HG02943 (cell line): ENCODE measurements at regions not wholly inside any gene's neighbourhood (a gene's known extent, or its start where the extent isn't known, plus 50 kb on each side); places are given as distances from the start of the nearest gene placed in this dataset.

ENCODE experiments used
- ATAC-seq: cut with Tn5 transposase; IDR thresholded peaks from one replicate; pipeline ENCODE4 v1.9.1; 2021; ENCODE audit warnings: mild to moderate bottlenecking, low read depth, moderate library complexity; ENCODE audit not compliant: unreplicated experiment

DNA sequence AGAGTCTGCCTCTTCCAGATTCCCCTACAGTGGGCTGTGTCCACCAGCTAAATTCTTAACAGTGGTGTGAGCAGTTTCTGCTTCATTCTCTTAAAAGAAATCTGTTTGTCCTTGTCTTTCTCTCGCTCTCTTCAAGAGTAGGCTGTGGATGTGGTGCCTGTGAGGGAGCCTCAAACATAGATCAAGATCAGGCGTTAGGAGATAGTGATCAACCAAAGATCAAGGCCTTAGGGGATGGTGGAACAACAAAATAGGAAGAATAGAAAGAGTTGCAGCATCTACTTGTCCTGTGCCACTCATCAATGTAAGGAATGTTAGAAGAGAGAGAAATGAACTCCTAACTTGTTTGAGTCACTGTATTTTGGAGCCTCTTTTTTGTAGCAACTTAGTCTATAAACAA is 144.2 kb downstream of the AASDH start:
- ATAC-seq = no peak

DNA sequence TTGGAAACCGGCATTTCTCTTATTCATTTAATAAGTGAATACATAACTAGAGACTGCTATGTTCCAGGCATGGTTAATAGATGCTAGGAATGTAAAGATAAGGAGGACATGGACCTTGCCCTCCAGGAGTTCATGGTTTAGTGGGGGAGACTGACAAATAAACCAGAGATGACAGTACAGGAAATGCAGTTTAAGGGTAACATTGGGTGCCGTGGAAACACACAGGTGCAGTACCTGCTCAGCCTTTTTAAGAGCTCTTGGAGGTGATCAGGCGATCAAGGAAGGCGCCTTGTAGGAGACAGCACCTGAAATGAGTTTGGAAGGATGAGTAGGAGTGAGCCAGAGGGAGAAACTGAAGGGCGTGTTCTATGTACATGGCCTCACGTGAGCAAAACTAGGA is 145.8 kb downstream of the AASDH start:
- ATAC-seq = no peak

DNA sequence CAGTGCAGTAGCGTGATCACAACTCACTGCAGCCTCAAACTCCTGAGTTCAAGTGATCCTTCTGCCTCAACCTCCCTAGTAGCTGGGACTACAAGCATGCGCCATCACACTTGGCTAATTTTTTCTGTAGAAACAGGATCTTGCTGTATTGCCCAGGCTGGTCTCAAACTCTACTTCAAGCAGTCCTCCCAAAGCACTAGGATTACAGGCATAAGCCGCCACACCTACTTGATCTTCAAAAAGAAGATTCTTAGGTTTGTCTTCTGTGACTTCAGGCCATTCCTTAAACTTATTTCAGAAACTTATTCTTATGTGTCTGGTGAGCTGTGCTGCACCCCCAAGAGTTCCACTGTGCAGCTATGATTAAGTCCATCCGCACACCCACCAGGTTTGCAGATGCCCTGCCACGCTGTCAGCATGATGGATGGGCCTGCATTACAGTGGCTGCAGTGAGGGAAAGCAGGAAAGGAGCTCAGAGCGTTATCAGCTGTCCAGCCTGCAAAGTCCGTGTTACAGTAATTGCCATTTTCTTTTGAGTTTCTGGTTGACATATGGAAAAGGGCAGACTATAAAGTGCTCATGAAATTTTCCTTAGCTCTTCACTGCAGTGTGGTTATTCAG is 146.6 kb downstream of the AASDH start:
- ATAC-seq = no peak

DNA sequence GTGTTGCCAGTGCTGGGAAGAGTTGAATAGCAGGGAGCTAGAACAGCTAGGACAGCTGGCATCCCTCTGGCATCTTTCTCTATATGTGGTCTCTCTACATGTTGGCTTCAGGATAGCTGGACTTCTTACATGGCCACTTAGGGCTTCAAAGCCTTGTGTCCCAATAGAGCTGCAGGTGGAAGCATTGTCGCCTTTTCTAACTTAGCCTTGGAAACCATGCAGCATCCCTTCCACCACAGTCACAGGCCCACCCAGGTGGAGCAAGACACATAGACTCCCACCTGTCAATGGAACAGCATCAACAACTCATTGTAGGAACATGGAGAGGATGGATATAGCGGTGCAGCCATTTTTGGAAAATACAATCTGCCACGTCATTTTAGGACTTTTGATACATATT is 149.0 kb downstream of the AASDH start:
- ATAC-seq = no peak

DNA sequence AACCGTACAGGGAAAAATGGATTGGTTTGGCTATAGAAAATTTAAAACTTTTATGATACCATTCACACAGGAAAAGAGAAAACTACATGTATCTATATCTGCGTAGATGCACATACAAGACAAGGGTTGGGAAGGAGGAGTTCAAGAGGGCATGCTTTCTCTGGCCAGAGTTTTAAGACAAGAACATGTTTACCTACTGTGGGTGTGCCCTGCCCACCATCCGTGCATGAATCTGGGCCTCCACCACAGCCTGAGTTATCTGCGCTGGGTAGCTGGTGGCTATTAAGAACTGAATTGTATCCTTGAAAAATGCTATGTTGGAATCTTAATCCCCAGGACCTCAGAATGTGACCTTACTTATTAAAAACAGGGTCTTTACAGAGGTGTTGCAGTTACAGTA is 151.6 kb downstream of the AASDH start:
- no peak for ATAC-seq

DNA sequence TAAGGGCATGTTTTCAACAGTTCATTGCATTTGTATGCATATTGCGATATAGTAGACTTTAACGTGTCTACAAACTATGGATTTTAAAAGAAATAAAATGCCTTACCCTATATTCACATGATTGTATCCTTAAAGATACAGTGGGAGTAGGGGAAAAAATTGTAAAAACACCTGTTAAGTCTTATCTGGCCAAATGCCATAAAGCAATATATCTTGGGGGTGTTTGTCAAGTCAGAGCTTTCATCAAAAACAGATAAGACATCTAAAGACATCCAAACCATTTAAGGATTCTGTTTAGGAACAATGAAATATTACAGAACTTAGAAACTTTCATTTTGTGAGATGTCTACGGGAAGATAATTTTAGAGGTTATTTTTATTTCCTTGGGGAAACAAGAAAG is 152.3 kb downstream of the AASDH start:
- no peak for ATAC-seq

DNA sequence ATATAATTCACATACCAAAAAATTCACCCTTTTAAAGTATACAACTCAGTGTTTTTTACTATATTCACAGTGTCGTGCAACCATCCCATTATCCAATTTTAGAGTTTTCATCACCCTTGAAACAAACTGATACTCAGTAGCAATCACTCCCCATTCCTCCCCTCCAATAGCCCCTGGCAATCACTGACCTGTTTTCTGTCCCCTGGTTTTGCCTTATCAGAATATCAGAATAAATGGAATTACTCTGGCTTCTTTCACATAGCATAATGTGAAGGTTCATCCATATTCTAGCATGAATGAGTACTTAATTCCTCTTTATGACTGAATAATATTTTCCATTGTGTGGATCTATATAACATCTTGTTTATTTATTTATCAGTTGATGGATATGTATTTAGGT is 153.2 kb downstream of the AASDH start:
- ATAC-seq = no peak

DNA sequence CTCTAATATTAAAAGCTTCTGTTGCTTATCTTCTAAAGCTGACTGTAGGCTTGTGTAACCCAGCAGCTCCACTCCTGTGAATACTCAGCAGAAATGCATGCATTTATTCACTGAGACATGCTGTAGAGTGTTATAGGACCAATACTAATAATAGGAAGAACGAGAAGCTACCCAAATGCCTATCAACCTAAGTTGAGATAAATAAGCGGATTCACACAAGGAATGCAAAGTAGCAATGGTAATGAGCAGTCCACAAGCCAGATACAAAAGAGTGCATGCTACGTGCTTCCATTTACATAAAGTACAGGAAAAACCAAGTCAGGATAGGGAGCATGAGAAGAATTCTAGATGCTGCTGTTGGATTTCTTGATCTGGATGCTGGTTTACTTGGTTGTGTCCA is 155.9 kb downstream of the AASDH start:
- no peak for ATAC-seq

DNA sequence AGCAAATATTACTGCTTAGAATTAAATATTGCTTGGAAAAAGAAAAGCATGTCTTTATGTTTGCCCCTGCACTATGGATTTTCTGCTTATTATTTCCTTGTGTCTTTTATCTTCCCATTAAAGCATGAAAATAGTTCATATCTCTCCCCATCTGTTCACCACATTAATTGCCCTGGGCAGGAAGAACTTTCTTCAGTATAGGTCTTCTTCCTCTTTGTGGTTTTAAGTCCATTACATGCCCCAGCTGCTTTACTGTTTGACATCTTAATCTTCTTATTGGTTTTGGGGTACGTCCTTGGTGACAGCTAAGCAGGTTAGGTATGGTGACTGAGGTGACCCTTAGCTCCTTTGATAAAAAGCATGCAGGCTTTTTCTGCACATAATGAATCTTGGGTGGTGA is 157.3 kb downstream of the AASDH start:
- no peak for ATAC-seq

DNA sequence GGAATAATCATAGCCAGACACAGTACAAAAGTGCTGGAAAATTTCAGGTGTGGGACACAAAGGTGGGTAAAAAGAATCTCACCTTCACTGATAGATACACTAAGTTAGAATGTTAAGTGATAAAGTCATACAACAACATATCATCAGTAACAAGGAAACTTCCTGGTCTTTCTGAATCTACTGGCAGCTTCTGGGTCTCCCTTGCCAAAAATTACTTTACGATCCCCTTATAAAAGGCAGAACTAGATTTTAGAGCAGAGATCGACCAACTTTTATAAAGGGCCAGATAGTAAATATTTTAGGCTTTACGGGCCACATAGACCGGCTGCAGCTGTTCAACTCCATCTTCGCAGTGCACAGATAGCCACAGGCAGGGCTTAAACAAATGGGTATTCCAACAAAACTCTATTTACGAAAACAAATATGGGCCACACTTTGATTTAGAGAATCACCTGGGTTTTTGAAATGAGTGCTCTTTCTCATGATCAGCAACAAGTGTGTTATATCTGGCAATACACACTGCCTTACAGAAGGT is 159.9 kb downstream of the AASDH start:
- no peak for ATAC-seq

DNA sequence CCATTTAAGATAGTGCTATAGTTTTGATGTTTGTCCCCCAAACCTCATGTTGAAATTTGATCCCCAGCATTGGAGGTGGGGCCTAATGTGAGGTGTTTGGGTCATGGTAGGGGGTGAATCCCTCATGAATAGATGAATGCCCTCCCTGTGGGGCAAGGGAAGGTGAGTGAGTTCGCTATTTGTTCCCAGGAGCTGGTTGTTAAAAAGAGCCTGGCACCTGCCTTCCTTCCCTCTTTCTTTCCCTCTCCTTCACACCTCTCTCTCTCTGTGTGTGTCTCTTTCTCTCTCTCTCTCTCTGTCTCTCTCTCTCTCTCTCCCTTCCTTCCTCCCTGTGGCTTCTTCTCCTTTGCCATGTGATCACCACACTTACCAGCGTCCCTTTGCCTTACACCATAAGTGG is 160.7 kb downstream of the AASDH start:
- no peak for ATAC-seq

DNA sequence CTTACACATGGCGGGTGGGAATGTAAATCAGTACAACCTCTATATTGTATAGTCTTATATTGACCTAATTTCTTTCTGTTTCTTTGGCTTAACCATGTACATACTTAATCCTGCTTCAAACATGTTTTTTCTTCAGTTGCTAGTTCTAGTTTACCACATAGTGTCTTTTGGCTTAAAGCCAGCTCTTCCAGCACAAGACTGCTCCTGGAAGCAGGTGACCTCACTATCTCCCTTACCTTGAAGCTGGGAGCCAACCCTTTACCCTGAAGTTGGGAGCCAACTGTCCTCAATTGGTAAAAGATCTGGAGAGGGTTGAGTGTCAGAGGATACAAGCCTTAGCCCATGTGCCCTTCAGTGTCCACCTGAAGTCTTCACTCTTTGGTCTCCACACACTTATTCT is 162.7 kb downstream of the AASDH start:
- no peak for ATAC-seq

DNA sequence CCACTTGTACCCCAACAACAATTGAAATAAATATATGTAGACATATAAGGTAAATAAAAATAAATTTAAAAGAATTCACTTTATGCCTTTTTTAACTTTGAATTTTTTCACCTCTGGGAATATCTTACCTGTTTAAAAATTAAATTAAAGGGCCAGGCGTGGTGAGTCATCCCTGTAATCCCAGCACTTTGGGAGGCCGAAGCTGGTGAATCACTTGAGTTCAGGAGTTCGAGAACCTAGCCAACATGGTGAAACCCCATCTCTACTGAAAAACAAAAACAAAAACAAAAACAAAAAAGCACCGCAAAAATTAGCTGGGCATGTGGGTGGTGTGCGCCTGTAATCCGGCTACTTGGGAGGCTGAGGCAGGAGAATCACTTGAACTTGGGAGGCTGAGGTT is 164.8 kb downstream of the AASDH start:
- ATAC-seq = no peak

DNA sequence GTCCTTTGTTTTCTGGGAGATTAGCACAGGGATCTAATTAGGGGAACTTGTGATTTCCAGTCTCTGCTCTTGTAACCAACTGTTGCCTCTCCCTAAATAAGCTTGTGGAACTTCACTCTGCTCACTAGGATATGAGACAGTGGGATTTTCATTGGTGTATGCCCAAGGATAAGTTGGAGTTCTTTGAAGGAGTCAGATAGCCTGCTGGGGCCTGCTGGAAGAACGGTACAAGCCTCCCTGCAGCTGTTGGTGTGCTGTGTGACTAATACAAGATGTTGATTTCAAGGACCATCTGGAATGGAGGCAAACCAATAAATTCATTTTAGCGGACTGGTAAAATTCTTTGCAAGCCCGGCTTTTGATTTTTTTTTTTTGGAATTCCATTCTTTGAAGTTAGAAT is 167.0 kb downstream of the AASDH start:
- no peak for ATAC-seq

DNA sequence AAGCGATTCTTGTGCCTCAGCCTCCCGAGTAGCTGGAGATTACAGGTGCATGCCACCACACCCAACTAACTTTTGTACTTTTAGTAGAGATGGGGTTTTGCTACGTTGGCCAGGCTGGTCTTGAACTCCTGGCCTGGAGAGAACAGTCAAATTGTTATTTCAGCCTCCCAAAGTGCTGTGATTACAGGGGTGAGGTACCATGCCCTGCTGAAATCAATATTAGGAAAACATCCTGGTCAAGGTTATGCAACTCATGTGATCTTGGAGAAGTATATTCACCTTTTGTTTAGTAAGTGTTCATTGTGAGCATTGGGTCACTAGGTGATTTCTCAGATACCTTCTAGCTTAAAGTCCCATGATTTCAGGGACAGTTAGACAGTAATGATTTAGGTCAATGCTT is 167.8 kb downstream of the AASDH start:
- no peak for ATAC-seq

DNA sequence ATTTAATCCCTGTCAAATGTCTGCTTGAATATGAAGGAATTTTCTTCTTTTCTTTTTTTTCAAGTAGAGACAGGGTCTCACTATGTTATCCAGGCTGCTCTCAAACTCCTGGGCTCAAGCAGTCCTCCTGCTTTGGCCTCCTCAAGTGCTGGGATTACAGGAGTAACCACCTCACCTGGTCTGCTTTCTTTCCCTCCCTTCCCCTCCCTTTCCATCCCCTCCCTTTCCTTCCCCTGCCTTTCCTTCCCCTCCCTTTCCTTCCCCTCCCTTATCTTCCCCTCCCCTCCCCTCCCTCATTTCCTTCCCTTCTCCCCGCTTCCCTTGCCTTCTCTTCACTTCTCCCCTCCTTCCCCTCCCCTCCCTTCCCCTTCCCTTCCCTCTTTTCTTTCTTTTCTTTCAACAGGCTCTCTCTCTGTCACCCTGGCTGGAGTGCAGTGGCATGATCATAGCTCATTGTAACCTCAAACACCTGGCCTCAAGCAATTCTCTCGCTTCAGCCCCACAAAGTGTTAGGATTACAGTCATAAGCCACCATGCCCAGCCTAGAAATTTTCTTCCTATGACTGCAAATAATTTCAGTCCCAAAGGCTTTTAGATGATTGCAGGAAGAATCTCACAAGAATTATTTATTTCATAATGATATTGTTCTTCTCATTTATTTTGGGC is 168.9 kb downstream of the AASDH start:
- ATAC-seq = no peak

DNA sequence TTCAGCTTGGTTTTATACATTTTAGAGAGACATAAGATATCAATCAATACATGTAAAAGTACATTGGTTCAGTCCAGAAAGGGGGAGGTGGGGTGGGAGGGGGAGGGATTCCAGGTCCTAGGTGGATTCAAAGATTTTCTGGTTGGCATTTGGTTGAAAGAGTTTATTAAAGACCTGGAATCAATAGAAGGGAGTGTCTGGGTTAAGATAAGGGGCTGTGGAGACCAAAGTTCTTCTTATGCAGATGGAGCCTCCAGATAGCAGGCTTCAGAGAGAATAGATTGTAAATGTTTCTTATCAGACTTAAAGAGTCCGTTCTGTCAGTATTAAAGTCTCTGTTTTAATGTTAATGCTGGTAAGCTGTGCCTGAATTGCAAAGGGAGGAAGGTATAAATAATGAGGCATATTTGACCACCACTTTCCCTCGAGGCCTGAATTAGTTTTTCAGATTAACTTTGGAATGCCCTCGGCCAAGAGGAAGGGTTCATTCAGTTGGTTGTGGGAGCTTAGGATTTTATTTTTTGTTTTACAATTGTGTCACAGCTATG is 169.9 kb downstream of the AASDH start:
- ATAC-seq = no peak

DNA sequence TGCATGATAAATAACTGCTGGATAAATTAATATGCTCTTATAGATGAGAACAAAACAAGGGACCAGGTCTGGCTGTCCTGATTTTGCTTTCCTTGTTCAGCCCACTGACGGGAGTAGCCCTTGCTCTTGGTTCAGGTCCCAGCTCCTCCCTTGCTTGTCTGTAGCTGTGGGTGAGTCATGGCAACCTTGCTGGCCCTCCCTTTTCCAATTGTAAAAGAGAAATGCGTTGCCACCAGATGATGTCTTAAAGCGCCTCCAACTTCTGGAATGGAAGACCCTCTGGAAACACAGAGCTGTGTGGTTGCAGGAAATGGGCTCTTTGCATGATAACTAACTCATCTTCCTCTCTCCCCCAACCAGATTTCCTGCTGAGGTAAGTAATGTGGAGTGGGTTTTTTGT is 171.4 kb downstream of the AASDH start:
- no peak for ATAC-seq

DNA sequence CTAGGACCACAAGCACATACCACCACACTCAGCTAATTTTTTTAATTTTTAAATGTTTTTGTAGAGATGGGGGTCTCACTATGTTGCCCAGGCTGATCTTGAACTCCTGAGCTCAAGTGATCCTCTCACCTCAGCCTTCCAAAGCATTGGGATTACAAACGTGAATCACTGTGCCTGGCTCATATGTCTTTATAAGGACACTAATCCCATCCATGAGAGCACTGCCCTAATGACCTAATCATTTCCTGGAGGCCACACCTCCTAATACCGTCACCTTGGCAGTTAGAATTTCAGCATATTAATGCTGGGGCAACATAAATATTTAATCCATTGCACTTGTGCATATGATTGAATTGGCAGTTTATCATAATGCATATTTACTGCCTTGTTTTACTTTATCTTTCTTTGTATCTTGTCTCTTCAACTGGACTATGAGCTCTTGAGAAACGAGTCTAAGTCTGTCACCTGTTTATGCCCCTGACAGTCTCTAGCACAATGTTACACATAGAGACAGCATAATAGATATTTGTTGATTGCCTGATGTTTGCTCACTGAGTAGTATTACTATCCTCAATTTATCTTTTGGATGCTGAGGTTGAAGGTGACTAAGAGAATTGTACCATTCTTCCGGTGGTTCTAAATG is 172.0 kb downstream of the AASDH start:
- no peak for ATAC-seq

DNA sequence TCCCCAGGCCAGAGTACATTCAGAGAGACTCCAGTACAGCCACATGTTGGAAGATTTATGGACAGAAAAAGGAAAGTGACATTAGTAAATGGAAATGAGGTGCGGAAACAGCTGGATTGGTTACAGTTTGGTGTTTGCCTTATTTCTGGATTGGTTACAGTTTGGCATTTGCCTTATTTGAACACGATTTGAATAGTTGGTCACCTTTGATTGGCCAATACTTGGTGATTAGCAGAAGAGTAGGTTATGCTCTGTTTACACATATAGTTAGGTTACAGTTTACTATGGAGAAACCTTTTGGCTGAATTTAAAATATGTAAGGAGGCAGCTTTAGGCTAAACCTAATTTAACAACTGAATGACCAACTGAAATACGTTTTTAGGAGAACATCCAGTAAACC is 173.7 kb downstream of the AASDH start:
- ATAC-seq = no peak

DNA sequence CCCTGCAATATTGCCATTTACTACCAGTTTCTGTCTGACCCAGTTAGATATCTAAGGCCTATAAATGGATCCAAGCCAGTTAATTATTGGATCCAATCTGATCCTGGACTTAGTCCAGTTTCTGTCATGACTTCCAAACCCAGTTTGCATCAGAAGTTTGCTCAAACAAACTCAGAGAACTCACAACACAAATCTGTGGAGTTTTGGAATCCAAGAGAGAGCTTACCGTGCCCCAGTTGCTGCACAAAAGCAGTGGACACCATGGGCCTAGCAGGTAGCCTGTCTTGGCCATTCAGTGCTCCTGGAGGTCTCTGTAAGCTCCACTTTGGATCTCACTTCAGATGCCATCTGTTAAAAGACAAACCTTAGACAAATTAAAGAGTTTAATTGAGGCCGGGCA is 174.5 kb downstream of the AASDH start:
- ATAC-seq = no peak

DNA sequence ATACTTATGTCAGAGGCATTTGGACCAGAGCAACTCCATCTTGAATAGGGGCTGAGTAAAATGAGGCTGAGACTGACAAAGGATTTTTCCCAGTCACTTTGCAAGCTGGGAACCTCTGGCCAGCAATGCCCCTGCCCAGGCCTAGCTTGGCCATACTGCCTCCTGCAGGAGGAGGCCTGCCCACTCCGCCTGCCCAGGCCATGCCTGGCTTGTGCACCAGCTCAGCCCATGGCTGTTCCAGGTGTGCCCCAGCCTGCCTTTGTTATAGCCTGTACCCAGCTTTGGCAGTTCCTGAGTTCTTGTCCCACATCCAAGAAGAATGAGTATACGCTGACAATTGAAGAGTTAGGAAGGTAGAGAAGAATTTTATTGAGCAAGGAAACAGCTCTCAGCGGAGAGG is 176.1 kb downstream of the AASDH start:
- ATAC-seq = no peak
